Keratinocyte (primary cell): ENCODE measurements at regions not wholly inside any gene's neighbourhood (a gene's known extent, or its start where the extent isn't known, plus 50 kb on each side); places are given as distances from the start of the nearest gene placed in this dataset.

Source experiments
- DNase-seq: peaks from one replicate; pipeline ENCODE4 v3.0.0-alpha.2; 2011; ENCODE audit warnings: low read depth, missing footprints, low spot score
- FAIRE-seq: peaks from 2 replicates; lab custom pipeline; 2011; peaks lifted over from hg19 to GRCh38; lab: Jason Lieb, UNC
- H2AFZ ChIP-seq: 2 replicates; pipeline ENCODE4 v1.6.0; 2012; ENCODE audit warnings: low read length, control low read depth, inconsistent platforms; ENCODE audit not compliant: control insufficient read depth
- H3K27ac ChIP-seq: 2 replicates; pipeline ENCODE4 v1.5.1; 2011; ENCODE audit warnings: low read length; ENCODE audit not compliant: control insufficient read depth, insufficient read depth
- H3K27me3 ChIP-seq: 3 replicates; pipeline ENCODE4 v1.6.0; 2011; ENCODE audit warnings: low read length; ENCODE audit not compliant: control insufficient read depth, insufficient read depth; ENCODE audit errors: extremely low read depth
- H3K36me3 ChIP-seq, 2 experiments: 2 replicates in 1 of 2; 3 replicates in 1 of 2; pipeline ENCODE4 v1.5.1; 2011; ENCODE audit warnings: low read length in 2 of 2, mild to moderate bottlenecking in 1 of 2; ENCODE audit not compliant: control insufficient read depth in 2 of 2, insufficient read depth in 2 of 2; ENCODE audit errors: extremely low read depth in 1 of 2
- H3K4me1 ChIP-seq: 3 replicates; pipeline ENCODE4 v1.5.1; 2011; ENCODE audit warnings: low read length; ENCODE audit not compliant: control insufficient read depth, insufficient read depth; ENCODE audit errors: extremely low read depth
- H3K4me2 ChIP-seq: 3 replicates; pipeline ENCODE4 v1.6.0; 2011; ENCODE audit warnings: low read depth, low read length; ENCODE audit not compliant: control insufficient read depth, insufficient read depth; ENCODE audit errors: extremely low read depth
- H3K4me3 ChIP-seq, 3 experiments: fragments of 200-600 bp in 1 of 3; sonication (generic) in 1 of 3; 2 replicates in 2 of 3; 3 replicates in 1 of 3; pipeline ENCODE4 v1.5.1; 2011 to 2016; ENCODE audit warnings: low read length in 3 of 3, mild to moderate bottlenecking in 3 of 3, control low read depth in 2 of 3, inconsistent platforms in 1 of 3, low read depth in 1 of 3, mixed read lengths in 1 of 3, mixed run types in 1 of 3, moderate library complexity in 1 of 3; ENCODE audit not compliant: control insufficient read depth in 2 of 3, insufficient read depth in 2 of 3; ENCODE audit errors: extremely low read depth in 1 of 3
- H3K79me2 ChIP-seq: 2 replicates; pipeline ENCODE4 v1.6.0; 2012; ENCODE audit warnings: low read length; ENCODE audit not compliant: control insufficient read depth, insufficient read depth
- H3K9ac ChIP-seq: 3 replicates; pipeline ENCODE4 v1.6.0; 2011; ENCODE audit warnings: low read length; ENCODE audit not compliant: control insufficient read depth, insufficient read depth; ENCODE audit errors: extremely low read depth
- H3K9me1 ChIP-seq: 3 replicates; pipeline ENCODE4 v1.6.0; 2011; ENCODE audit warnings: low read length; ENCODE audit not compliant: control insufficient read depth, insufficient read depth; ENCODE audit errors: extremely low read depth
- H3K9me3 ChIP-seq: 2 replicates; pipeline ENCODE4 v1.5.1; 2012; ENCODE audit warnings: low read depth, low read length; ENCODE audit not compliant: control insufficient read depth
- H4K20me1 ChIP-seq: 3 replicates; pipeline ENCODE4 v1.6.0; 2011; ENCODE audit warnings: low read length; ENCODE audit not compliant: control insufficient read depth, insufficient read depth; ENCODE audit errors: extremely low read depth
- EZH2 ChIP-seq: IDR thresholded peaks from one replicate; pipeline ENCODE4 v1.6.1; 2012; ENCODE audit warnings: inconsistent platforms, mild to moderate bottlenecking, low read length, moderate library complexity
- dilution Hi-C: fragments of 300-500 bp; cut with MboI; formaldehyde crosslinking; loops from one replicate; pipeline ENCODE4 v1.7.0; 2020; ENCODE audit warnings: low sequenced_read_pairs; ENCODE audit not compliant: extremely low pct_ligation_motif_present
- TF ChIP-seq, protein P1 (sequence below), 3 experiments: IDR thresholded peaks in 1 of 3; conservative IDR thresholded peaks in 1 of 3; optimal IDR thresholded peaks in 1 of 3; 2 replicates in 2 of 3; 3 replicates in 1 of 3; pipeline versions ENCODE3 to v1.5.1; 2011; ENCODE audit warnings: low read length in 3 of 3, mild to moderate bottlenecking in 3 of 3, moderate library complexity in 2 of 3, control low read depth in 1 of 3, inconsistent platforms in 1 of 3; ENCODE audit not compliant: insufficient read depth in 2 of 3; ENCODE audit errors: extremely low read depth in 1 of 3

DNA sequence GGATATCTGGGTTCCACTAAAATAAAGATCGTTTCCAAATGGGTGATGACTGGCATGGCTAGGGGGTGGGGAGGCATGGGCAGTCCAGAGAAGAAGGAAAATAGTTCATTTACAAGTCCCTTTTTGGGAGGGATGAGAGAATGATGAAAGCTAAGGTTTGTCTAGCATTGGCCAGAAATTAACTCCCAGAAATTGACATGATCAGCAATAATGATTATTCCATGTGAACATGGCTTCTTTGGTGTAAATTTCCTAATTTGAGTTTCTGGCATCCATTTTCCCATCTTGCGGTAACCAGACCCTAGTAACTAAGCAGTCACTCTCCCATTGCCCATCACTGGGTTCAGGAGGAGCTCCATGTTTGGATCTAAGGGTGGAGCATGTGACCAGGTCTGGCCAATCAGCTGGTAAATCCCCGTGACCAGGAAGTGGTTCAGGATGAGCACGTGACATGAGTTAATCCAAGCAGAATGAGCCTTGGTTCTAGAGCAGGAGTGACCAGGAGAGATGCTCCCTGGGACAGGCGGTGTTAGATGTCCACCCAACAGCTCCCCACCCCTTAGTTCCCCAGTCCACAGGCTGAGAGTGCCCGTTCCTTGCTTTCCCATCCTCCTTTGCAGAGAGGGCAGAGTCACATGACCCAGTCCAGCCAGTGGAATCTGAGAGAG lies 512.7 kb downstream of the PREX1 start:
- no peak overlapping the region for H2AFZ ChIP-seq
- dilution Hi-C loops: no loop called here
- H3K4me1 ChIP-seq: no peaks in the 10 kb centered on the region
- FAIRE-seq: no peak
- no peaks in the 10 kb centered on the region for H3K9me1 ChIP-seq
- TF ChIP-seq, protein P1, sequence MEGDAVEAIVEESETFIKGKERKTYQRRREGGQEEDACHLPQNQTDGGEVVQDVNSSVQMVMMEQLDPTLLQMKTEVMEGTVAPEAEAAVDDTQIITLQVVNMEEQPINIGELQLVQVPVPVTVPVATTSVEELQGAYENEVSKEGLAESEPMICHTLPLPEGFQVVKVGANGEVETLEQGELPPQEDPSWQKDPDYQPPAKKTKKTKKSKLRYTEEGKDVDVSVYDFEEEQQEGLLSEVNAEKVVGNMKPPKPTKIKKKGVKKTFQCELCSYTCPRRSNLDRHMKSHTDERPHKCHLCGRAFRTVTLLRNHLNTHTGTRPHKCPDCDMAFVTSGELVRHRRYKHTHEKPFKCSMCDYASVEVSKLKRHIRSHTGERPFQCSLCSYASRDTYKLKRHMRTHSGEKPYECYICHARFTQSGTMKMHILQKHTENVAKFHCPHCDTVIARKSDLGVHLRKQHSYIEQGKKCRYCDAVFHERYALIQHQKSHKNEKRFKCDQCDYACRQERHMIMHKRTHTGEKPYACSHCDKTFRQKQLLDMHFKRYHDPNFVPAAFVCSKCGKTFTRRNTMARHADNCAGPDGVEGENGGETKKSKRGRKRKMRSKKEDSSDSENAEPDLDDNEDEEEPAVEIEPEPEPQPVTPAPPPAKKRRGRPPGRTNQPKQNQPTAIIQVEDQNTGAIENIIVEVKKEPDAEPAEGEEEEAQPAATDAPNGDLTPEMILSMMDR (optimal IDR thresholded peaks at IDR 0.05 in 1 of 3, IDR thresholded peaks at IDR 0.05 in 1 of 3, conservative IDR thresholded peaks at IDR 0.05 in 1 of 3; ENCODE audit: extremely low read depth in 1 of 3, insufficient read depth in 2 of 3, low read length in 3 of 3): no peak
- no peak for TF ChIP-seq EZH2
- H3K79me2 ChIP-seq: no peaks in the 10 kb centered on the region
- no peak overlapping the region for H3K27ac ChIP-seq
- peaks cover 9% of the 10 kb centered on the region for H3K27me3 ChIP-seq
- H3K4me2 ChIP-seq: no peak overlapping the region
- no peaks in the 10 kb centered on the region for H4K20me1 ChIP-seq
- H3K9me3 ChIP-seq: no peaks in the 10 kb centered on the region
- H3K36me3 ChIP-seq: no peaks in the 10 kb centered on the region
- no peak for DNase-seq
- no peak overlapping the region for H3K9ac ChIP-seq
- H3K4me3 ChIP-seq: no peak overlapping the region

DNA sequence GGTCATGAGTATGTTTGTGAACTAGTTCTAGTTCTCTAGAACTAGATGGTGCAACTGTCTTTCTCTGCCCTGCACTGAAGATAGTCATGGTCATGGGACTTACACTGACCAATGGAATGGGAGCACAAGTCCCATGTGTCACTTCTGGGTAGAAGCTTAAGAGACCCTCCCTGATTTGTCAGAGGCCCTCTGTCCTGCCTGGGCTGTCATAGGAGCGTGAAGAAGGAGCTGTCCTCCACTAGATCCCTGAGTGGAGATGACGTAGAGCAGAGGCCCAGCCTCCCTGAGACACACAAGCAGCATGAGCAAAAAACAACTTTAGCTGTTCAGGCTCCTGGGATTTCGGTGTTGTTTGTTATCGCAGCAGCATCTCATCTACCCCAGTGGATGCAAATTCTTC lies 514.5 kb downstream of the PREX1 start:
- no peak overlapping the region for H3K9ac ChIP-seq
- TF ChIP-seq, protein P1 (optimal IDR thresholded peaks at IDR 0.05 in 1 of 3, IDR thresholded peaks at IDR 0.05 in 1 of 3, conservative IDR thresholded peaks at IDR 0.05 in 1 of 3; ENCODE audit: extremely low read depth in 1 of 3, insufficient read depth in 2 of 3, low read length in 3 of 3): no peak
- no peak for TF ChIP-seq EZH2
- FAIRE-seq: no peak

More for the DNA sequence above, 514.5 kb downstream of the PREX1 start:
- H3K27ac ChIP-seq: no peak overlapping the region
- peaks cover 5% of the 10 kb centered on the region for H3K4me1 ChIP-seq
- H3K79me2 ChIP-seq: no peaks in the 10 kb centered on the region
- H3K36me3 ChIP-seq: no peaks in the 10 kb centered on the region
- no peaks in the 10 kb centered on the region for H3K9me3 ChIP-seq
- no peak overlapping the region for H3K4me3 ChIP-seq
- H2AFZ ChIP-seq: no peak overlapping the region
- dilution Hi-C loops: no loop called here
- no peak for DNase-seq
- H3K9me1 ChIP-seq: no peaks in the 10 kb centered on the region
- peaks cover 11% of the 10 kb centered on the region for H3K27me3 ChIP-seq
- H4K20me1 ChIP-seq: no peaks in the 10 kb centered on the region
- no peak overlapping the region for H3K4me2 ChIP-seq
